ENCODE measurements at regions not wholly inside any gene's neighbourhood (a gene's known extent, or its start where the extent isn't known, plus 50 kb on each side); places are given as distances from the start of the nearest gene placed in this dataset.
"Not testable (repeated sequence)": the region's sequence is repeated elsewhere in the genome, so short reads cannot be mapped to it uniquely, and the experiment has no call there.

GRCh38 chr11:35046681-35047080 is 92.3 kb upstream of the CD44 start:
- Mint-ChIP-seq H3K27ac (no peak overlapping the region), H3K9me3 (peaks cover 21% of the 10 kb centered on the region), H3K4me1 (ENCODE audit: low read depth) (peaks cover 63% of the 10 kb centered on the region), H3K4me3 (no peak overlapping the region), H3K36me3 (ENCODE audit: low read depth) (peaks cover 27% of the 10 kb centered on the region), H3K27me3 (ENCODE audit: low read depth) (peaks cover 20% of the 10 kb centered on the region)
- DNase-seq (ENCODE audit: low spot score): no peak

GRCh38 chr11:35047179-35047578 is 91.8 kb upstream of the CD44 start:
- H3K36me3 Mint-ChIP-seq (ENCODE audit: low read depth): peaks cover 28% of the 10 kb centered on the region
- H3K9me3 Mint-ChIP-seq: peaks cover 21% of the 10 kb centered on the region
- H3K4me1 Mint-ChIP-seq (ENCODE audit: low read depth): peaks cover 59% of the 10 kb centered on the region
- H3K27me3 Mint-ChIP-seq (ENCODE audit: low read depth): peaks cover 20% of the 10 kb centered on the region
- no peak for DNase-seq (ENCODE audit: low spot score)
- H3K4me3 Mint-ChIP-seq: peak overlapping the region; percentile 67
- H3K27ac Mint-ChIP-seq: peak overlapping the region; percentile 84

DNA sequence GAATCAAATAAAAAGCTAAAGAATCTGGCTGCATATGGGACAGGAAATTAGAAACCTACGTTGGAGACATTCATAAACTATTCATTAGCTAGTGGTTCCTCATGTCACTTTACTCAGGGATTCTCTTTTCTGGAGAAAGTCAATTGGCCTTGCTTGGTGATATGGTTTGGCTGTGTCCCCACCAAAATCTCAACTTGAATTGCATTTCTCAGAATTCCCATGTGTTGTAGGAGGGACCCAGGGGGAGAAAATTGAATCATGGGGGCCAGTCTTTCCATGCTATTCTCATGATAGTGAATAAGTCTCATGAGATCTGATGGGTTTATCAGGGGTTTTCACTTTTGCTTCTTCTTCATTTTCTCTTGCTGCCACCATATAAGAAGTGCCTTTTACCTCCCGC is 91.2 kb upstream of the CD44 start:
- DNase-seq (ENCODE audit: low spot score): no peak
- Mint-ChIP-seq H3K36me3 (ENCODE audit: low read depth) (peaks cover 31% of the 10 kb centered on the region), H3K4me3 (peak overlapping the region; percentile 67), H3K27me3 (ENCODE audit: low read depth) (peaks cover 17% of the 10 kb centered on the region), H3K27ac (peak overlapping the region; percentile 84), H3K9me3 (peaks cover 21% of the 10 kb centered on the region), H3K4me1 (ENCODE audit: low read depth) (peaks cover 59% of the 10 kb centered on the region)

DNA sequence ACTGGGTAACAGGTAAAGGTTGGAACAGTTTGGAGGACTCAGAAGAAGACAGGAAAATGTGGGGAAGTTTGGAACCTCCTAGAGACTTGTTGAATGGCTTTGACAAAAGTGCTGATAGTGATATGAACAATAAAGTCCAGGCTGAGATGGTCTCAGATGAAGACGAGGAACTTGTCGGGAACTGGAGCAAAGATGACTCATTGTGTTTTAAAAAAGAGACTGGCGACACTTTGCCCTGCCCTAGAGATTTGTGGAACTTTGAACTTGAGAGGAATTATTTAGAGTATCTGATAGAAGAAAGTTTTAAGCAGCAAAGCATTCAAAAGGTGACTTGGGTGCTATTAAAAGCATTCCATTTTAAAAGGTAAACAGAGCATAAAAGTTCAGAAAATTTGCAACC is 90.6 kb upstream of the CD44 start:
- H3K36me3 Mint-ChIP-seq (ENCODE audit: low read depth): peaks cover 31% of the 10 kb centered on the region
- H3K9me3 Mint-ChIP-seq: peaks cover 21% of the 10 kb centered on the region
- peaks cover 58% of the 10 kb centered on the region for H3K4me1 Mint-ChIP-seq (ENCODE audit: low read depth)
- not testable (repeated sequence) for DNase-seq (ENCODE audit: low spot score); H3K27ac Mint-ChIP-seq
- H3K4me3 Mint-ChIP-seq: peak overlapping the region; percentile 67
- peaks cover 14% of the 10 kb centered on the region for H3K27me3 Mint-ChIP-seq (ENCODE audit: low read depth)

DNA sequence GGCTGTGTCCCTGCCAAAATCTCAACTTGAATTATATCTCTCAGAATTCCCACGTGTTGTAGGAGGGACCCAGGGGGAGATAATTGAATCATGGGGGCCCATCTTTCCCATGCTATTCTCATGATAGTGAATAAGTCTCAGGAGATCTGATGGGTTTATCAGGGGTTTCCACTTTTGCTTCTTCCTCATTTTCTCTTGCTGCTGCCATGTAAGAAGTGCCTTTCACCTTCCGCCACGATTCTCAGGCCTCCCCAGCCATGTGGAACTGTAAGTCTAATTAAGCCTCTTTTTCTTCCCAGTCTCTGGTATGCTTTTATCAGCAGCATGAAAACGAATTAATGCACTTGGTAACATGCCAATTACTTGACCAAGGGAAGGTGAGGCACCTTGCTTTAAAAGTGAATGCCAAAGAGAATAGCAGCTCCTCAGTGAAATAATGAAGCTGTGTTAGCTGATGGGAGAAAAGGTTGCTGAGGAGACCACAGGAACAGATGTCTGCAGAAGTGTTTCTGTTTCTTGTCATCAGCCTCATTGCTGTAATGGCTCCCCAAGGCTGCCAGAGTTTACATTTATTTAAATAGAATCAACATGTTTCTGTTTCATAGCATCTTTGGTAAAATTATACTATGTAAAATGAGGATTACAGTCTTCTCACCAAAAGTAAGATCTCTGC is 89.0 kb upstream of the CD44 start:
- no peak for DNase-seq (ENCODE audit: low spot score)
- peaks cover 54% of the 10 kb centered on the region for H3K4me1 Mint-ChIP-seq (ENCODE audit: low read depth)
- peak overlapping the region; percentile 75 for H3K4me3 Mint-ChIP-seq
- H3K27me3 Mint-ChIP-seq (ENCODE audit: low read depth): peaks cover 10% of the 10 kb centered on the region
- peaks cover 21% of the 10 kb centered on the region for H3K9me3 Mint-ChIP-seq
- H3K36me3 Mint-ChIP-seq (ENCODE audit: low read depth): peaks cover 31% of the 10 kb centered on the region
- peak overlapping the region; percentile 88 for H3K27ac Mint-ChIP-seq

DNA sequence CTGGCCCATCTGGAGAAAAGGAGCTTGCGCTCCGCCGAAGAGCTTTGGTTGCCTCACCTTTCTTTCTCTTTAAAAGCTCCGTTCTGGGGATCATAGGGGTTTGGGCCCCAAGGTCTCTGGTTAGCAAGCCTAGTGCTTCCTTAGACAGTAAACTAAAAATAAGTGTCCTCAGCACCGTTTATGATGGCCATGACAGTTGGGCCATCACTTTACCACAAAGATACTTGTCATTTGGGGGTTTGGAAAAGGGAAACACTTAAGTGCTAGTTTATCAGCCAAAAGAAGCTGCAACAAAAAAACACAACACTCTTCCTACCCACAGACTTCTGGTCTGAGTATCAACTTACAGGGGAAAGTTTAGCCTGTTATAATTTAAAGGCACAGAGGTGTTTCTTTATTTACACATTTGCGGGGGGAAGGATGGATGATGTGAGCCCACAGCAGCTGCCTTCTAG is 88.4 kb upstream of the CD44 start:
- peaks cover 24% of the 10 kb centered on the region for H3K9me3 Mint-ChIP-seq
- H3K27me3 Mint-ChIP-seq (ENCODE audit: low read depth): peaks cover 7% of the 10 kb centered on the region
- H3K36me3 Mint-ChIP-seq (ENCODE audit: low read depth): peaks cover 31% of the 10 kb centered on the region
- H3K4me1 Mint-ChIP-seq (ENCODE audit: low read depth): peaks cover 48% of the 10 kb centered on the region
- DNase-seq (ENCODE audit: low spot score): no peak
- peak overlapping the region; percentile 88 for H3K27ac Mint-ChIP-seq
- H3K4me3 Mint-ChIP-seq: peak overlapping the region; percentile 75

DNA sequence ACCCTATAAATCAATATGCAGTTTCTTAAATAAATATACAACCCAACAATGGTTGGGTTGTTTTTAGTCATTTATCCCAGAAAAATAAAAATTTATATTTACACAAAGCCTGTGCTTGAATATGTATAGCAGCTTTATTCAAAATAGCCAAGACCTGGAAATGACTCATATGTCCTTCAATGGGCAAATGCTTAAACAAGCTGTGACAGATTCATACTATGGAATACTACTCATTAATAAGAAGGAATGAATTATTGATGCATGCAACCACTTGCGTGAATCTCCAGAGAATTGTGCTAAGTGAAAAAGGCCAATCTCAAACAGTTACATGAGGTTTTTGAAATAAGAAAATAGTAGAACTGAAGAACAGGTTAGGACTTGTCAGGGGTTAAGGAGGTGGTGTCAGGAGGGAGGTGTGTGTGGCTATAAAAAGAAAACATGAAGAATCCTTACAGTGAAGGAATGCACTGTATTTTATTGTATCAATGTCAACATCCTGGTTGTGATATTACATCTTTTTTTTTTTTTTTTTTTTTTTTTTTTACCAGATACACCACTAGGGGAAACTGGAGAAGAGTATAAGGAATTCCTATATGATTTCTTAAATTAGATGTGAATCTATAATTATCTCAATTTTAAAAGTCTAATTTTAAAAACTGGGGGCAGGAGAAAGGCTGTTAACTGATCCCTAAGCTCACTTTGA is 82.4 kb upstream of the CD44 start:
- peaks cover 35% of the 10 kb centered on the region for H3K4me1 Mint-ChIP-seq (ENCODE audit: low read depth)
- no peak for DNase-seq (ENCODE audit: low spot score)
- H3K36me3 Mint-ChIP-seq (ENCODE audit: low read depth): peaks cover 17% of the 10 kb centered on the region
- H3K27ac Mint-ChIP-seq: no peak overlapping the region
- H3K9me3 Mint-ChIP-seq: peaks cover 11% of the 10 kb centered on the region
- H3K4me3 Mint-ChIP-seq: no peak overlapping the region
- peaks cover 12% of the 10 kb centered on the region for H3K27me3 Mint-ChIP-seq (ENCODE audit: low read depth)

- Mint-ChIP-seq H3K27ac (no peak overlapping the region), H3K4me3 (no peak overlapping the region), H3K27me3 (ENCODE audit: low read depth) (peaks cover 5% of the 10 kb centered on the region), H3K36me3 (ENCODE audit: low read depth) (peaks cover 12% of the 10 kb centered on the region), H3K4me1 (ENCODE audit: low read depth) (peaks cover 30% of the 10 kb centered on the region), H3K9me3 (peaks cover 11% of the 10 kb centered on the region)
- no peak for DNase-seq (ENCODE audit: low spot score)
Observed at GRCh38 chr11:35057926-35058668, 80.9 kb upstream of the CD44 start.

DNA sequence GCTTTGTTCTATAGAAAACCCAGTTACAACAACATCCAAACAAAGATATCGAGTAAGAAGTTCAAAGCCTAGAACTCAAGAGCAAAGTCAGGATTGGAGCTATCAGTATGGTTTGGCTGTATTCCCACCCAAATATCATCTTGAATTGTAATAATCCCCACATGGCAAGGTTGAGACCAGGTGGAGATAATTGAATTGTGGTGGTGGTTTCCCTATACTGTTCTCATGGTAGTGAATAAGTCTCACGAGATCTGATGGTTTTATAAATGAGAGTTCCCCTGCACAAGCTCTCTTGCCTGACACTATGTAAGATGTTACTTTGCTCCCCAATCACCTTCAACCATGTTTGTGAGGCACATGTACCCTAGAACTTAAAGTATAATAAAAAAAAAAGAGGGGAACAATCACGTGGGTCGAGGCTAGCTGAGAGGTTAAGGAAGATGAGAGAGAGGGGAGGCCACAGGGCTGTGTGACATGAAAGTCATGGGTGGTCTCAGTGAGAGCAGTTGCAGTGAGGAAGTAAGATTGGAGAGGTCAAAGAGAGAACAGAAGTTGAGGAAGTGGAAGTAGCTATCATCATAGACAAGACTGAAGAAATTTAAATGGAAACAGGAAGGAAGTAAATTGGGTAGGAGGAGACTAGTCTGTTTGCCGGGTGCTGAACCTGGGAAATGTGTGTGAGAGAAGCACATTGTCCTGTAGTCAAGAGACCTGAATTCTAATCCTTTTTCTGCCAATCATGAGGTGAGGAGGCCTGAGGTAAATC is 80.1 kb upstream of the CD44 start:
- peaks cover 11% of the 10 kb centered on the region for H3K9me3 Mint-ChIP-seq
- peaks cover 5% of the 10 kb centered on the region for H3K27me3 Mint-ChIP-seq (ENCODE audit: low read depth)
- H3K4me1 Mint-ChIP-seq (ENCODE audit: low read depth): peaks cover 30% of the 10 kb centered on the region
- peak overlapping the region; percentile 46 for H3K27ac Mint-ChIP-seq
- DNase-seq (ENCODE audit: low spot score): no peak
- H3K4me3 Mint-ChIP-seq: no peak overlapping the region
- H3K36me3 Mint-ChIP-seq (ENCODE audit: low read depth): peaks cover 12% of the 10 kb centered on the region

DNA sequence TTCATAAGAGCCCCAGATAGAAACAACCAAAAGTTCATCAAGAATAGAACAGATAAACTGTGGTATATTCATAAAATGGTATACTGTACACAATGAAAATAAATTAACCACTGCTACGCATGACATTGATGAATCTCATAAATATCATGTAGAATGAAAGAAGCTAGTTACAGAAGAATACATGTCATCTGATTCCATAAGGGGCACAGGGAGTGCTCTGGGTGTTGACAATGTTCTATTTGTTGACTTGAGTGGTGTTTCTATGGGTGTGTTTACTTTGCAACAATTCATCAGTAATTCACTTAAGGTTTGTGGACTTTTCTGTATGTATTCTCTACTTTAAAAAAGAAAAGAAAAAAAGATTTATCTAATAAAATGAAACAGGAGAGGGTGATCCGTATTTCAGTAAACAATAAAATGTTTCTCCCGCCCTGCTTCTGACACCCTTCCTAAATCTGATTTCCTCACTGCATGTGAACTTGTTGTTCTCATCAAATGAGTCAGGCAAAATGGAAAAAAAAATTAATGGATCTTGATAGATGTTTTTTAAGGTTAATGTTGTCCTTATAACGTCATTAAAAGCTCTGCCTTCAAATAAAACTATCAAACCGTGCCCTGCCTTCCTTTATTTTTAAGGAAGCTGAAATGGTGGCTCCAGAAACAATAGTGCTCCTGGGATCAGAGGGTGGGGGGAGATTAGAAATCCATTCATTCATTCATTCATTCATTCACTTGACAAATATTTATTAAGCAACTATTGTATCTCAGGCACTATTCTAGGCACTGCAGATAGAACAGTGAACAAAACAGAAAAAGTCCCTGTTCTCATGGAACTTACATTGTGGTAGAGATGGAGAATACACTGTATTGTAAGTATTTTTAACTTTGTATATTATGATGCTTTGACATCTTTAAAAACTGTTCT is 77.2 kb upstream of the CD44 start:
- Mint-ChIP-seq H3K27ac (no peak overlapping the region), H3K4me3 (no peak overlapping the region), H3K27me3 (ENCODE audit: low read depth) (peaks cover 11% of the 10 kb centered on the region), H3K36me3 (ENCODE audit: low read depth) (peaks cover 9% of the 10 kb centered on the region), H3K9me3 (peaks cover 3% of the 10 kb centered on the region), H3K4me1 (ENCODE audit: low read depth) (peaks cover 38% of the 10 kb centered on the region)
- no peak for DNase-seq (ENCODE audit: low spot score)

DNA sequence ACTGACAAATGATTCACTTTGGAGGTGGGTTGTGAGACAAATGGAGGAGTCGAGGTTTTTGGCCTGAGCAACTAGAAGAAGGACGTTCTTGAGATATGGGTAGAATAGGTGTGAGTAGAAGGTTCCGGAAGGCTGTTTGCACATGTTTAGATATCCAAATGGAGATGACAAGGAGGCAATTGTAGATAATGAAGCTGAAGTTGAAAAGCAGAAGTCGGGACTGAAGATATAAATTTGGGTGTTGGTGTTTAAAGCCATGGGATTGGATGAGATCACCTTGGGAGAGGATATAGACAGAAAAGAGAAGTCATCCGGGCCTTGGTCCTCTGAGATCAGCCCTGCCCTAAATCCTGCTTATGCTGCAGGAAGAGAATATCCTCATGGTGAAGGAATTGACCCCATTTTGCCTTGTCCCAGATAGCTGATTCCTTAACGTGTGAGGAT is 75.5 kb upstream of the CD44 start:
- peaks cover 6% of the 10 kb centered on the region for H3K9me3 Mint-ChIP-seq
- no peak for DNase-seq (ENCODE audit: low spot score)
- no peak overlapping the region for H3K27ac Mint-ChIP-seq
- no peak overlapping the region for H3K4me3 Mint-ChIP-seq
- H3K27me3 Mint-ChIP-seq (ENCODE audit: low read depth): peaks cover 11% of the 10 kb centered on the region
- peaks cover 12% of the 10 kb centered on the region for H3K36me3 Mint-ChIP-seq (ENCODE audit: low read depth)
- H3K4me1 Mint-ChIP-seq (ENCODE audit: low read depth): peaks cover 38% of the 10 kb centered on the region

DNA sequence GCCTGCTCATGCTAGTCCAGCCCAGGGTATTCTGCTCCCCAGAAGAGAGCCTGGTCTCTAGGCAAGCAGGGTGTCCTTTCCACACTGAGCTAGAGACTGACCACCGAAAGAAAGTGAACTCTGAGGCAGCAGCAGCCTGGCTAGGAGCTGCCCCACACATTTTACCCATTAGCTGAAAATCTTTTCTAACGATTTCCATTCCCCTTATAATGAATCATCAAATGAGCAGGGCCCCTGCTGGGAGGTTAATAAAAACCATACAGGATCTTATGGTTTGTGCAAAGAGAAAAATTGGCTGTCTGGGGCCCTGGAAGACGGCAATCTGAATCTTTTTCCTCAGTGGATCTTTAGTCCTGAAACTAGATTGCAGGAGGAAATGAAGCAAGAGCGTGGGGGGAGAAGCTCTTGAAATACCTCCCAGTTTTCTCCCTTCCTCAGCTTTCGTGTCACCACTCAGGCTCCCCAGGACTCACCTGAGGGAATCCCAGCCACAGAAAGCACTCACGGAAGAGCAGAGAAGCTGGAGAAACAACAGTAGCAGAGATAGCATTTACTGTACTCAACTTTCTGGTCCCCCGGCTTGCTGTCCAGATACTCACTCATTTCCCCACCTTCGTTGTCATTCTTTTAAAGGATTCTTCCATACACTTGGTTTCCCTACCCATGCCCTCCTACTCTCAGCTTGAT is 74.7 kb upstream of the CD44 start:
- Mint-ChIP-seq H3K27ac (no peak overlapping the region), H3K4me3 (no peak overlapping the region)

More for the DNA sequence above, 74.7 kb upstream of the CD44 start:
- peaks cover 34% of the 10 kb centered on the region for H3K4me1 Mint-ChIP-seq (ENCODE audit: low read depth)
- H3K36me3 Mint-ChIP-seq (ENCODE audit: low read depth): peaks cover 11% of the 10 kb centered on the region
- DNase-seq (ENCODE audit: low spot score): no peak
- H3K27me3 Mint-ChIP-seq (ENCODE audit: low read depth): peaks cover 11% of the 10 kb centered on the region
- H3K9me3 Mint-ChIP-seq: peaks cover 11% of the 10 kb centered on the region
